ENCODE measurements at regions not wholly inside any gene's neighbourhood (a gene's known extent, or its start where the extent isn't known, plus 50 kb on each side); places are given as distances from the start of the nearest gene placed in this dataset.

DNA sequence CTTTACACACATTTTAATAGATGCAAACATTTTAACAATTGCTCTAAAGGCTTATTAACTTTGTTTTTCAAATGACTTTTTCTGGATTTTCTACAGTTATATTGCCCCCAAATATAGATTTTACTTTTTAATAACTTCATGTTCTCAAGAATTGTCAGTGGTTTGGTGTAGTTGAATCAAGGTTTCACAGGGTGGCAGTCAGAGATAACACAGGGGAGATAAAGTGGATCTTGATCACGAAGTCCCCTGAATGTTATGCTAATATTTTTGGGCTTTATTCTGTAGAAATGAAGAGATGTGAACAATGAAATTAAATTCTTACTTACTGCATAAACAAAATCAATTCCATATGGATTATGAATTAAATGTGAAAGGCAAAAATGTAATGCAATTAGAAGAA is 248.1 kb downstream of the AEBP2 start:
- ChIA-PET CTCF (no interaction called here), POLR2A (no interaction called here)
- in situ Hi-C loops (cut with HindIII; ENCODE audit: low pct_unique_long_range_greater_than_20kb, low sequenced_read_pairs) (no loop called here), intact Hi-C loops (cut with micrococcal nuclease; ENCODE audit: unreplicated experiment) (no loop called here)
- H3K4me3 ChIP-seq (ENCODE audit: low read depth in 2 of 2, low read length in 2 of 2), result no peak overlapping the region
- DNase-seq (ENCODE audit: low read depth, low spot score), result no peak
- no peaks in the 10 kb centered on the region for H3K9me3 ChIP-seq (ENCODE audit: control insufficient read depth, insufficient read depth, low read depth, low read length)
- no TSS peak for BruUV-seq (replicated peaks)
- H3K27ac ChIP-seq (ENCODE audit: low read length), result no peak overlapping the region
- no peaks in the 10 kb centered on the region for H3K27me3 ChIP-seq (ENCODE audit: control insufficient read depth, insufficient read depth, low read length)
- ATAC-seq, result no peak
- H3K36me3 ChIP-seq (ENCODE audit: control insufficient read depth, insufficient read depth, low read length), result no peaks in the 10 kb centered on the region
- H3K4me1 ChIP-seq (ENCODE audit: control insufficient read depth, insufficient read depth, low read length), result no peaks in the 10 kb centered on the region
- TF ChIP-seq POLR2AphosphoS5 (IDR thresholded peaks at IDR 0.05; ENCODE audit: low read depth, low read length) (no peak), CTCF (IDR thresholded peaks at IDR 0.05) (no peak), SIN3A (IDR thresholded peaks at IDR 0.05; ENCODE audit: borderline replicate concordance, insufficient read depth, low read depth, low read length) (no peak), TCF7L2 (IDR thresholded peaks at IDR 0.05; ENCODE audit: low read depth, low read length) (no peak)
- TF ChIP-seq, protein P1, sequence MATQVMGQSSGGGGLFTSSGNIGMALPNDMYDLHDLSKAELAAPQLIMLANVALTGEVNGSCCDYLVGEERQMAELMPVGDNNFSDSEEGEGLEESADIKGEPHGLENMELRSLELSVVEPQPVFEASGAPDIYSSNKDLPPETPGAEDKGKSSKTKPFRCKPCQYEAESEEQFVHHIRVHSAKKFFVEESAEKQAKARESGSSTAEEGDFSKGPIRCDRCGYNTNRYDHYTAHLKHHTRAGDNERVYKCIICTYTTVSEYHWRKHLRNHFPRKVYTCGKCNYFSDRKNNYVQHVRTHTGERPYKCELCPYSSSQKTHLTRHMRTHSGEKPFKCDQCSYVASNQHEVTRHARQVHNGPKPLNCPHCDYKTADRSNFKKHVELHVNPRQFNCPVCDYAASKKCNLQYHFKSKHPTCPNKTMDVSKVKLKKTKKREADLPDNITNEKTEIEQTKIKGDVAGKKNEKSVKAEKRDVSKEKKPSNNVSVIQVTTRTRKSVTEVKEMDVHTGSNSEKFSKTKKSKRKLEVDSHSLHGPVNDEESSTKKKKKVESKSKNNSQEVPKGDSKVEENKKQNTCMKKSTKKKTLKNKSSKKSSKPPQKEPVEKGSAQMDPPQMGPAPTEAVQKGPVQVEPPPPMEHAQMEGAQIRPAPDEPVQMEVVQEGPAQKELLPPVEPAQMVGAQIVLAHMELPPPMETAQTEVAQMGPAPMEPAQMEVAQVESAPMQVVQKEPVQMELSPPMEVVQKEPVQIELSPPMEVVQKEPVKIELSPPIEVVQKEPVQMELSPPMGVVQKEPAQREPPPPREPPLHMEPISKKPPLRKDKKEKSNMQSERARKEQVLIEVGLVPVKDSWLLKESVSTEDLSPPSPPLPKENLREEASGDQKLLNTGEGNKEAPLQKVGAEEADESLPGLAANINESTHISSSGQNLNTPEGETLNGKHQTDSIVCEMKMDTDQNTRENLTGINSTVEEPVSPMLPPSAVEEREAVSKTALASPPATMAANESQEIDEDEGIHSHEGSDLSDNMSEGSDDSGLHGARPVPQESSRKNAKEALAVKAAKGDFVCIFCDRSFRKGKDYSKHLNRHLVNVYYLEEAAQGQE (IDR thresholded peaks at IDR 0.05; ENCODE audit: insufficient read depth in 1 of 2, low read depth in 2 of 2, low read length in 1 of 2), result no peak

GRCh38 chr12:19688532-19688931 is 249.2 kb downstream of the AEBP2 start:
- Histone ChIP-seq H3K27ac (ENCODE audit: low read length) (no peak overlapping the region), H3K27me3 (ENCODE audit: control insufficient read depth, insufficient read depth, low read length) (no peaks in the 10 kb centered on the region), H3K4me3 (ENCODE audit: low read depth in 2 of 2, low read length in 2 of 2) (no peak overlapping the region), H3K4me1 (ENCODE audit: control insufficient read depth, insufficient read depth, low read length) (no peaks in the 10 kb centered on the region), H3K36me3 (ENCODE audit: control insufficient read depth, insufficient read depth, low read length) (no peaks in the 10 kb centered on the region), H3K9me3 (ENCODE audit: control insufficient read depth, insufficient read depth, low read depth, low read length) (no peaks in the 10 kb centered on the region)
- POLR2A ChIA-PET, result no interaction called here
- DNase-seq (ENCODE audit: low read depth, low spot score) (no peak), ATAC-seq (no peak)
- in situ Hi-C loops (cut with HindIII; ENCODE audit: low pct_unique_long_range_greater_than_20kb, low sequenced_read_pairs) (no loop called here), intact Hi-C loops (cut with micrococcal nuclease; ENCODE audit: unreplicated experiment) (no loop called here)
- BruUV-seq (replicated peaks), result no TSS peak
- no peak for TF ChIP-seq CTCF (IDR thresholded peaks at IDR 0.05)
- no peak for TF ChIP-seq POLR2AphosphoS5 (IDR thresholded peaks at IDR 0.05; ENCODE audit: low read depth, low read length)
- TF ChIP-seq, protein P1 (IDR thresholded peaks at IDR 0.05; ENCODE audit: insufficient read depth in 1 of 2, low read depth in 2 of 2, low read length in 1 of 2), result no peak
- TF ChIP-seq TCF7L2 (IDR thresholded peaks at IDR 0.05; ENCODE audit: low read depth, low read length), result no peak
- no peak for TF ChIP-seq SIN3A (IDR thresholded peaks at IDR 0.05; ENCODE audit: borderline replicate concordance, insufficient read depth, low read depth, low read length)
- CTCF ChIA-PET, result no interaction called here
